ENCODE measurements at regions not wholly inside any gene's neighbourhood (a gene's known extent, or its start where the extent isn't known, plus 50 kb on each side); places are given as distances from the start of the nearest gene placed in this dataset.
"Not testable (repeated sequence)": the region's sequence is repeated elsewhere in the genome, so short reads cannot be mapped to it uniquely, and the experiment has no call there.

DNA sequence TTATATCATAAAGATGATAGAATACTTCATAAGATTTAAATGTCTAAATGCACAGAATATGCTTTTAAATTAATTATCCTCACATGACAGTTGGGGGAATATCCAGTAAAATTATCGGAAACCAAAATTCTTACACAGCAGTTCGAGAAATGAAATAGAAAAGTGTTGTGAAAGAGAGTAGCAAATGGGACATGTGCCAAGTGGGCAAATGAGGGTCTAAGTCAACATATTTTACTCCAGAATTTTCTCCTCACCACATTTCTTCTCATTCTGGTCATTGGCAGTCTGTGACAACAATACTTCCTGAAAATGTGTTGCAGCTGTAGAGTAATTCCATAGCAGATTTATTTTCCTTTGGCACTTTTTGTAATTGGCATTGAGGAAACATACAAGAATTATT is 945.2 kb upstream of the ADAMTS5 start:
- TF ChIP-seq, protein P1, sequence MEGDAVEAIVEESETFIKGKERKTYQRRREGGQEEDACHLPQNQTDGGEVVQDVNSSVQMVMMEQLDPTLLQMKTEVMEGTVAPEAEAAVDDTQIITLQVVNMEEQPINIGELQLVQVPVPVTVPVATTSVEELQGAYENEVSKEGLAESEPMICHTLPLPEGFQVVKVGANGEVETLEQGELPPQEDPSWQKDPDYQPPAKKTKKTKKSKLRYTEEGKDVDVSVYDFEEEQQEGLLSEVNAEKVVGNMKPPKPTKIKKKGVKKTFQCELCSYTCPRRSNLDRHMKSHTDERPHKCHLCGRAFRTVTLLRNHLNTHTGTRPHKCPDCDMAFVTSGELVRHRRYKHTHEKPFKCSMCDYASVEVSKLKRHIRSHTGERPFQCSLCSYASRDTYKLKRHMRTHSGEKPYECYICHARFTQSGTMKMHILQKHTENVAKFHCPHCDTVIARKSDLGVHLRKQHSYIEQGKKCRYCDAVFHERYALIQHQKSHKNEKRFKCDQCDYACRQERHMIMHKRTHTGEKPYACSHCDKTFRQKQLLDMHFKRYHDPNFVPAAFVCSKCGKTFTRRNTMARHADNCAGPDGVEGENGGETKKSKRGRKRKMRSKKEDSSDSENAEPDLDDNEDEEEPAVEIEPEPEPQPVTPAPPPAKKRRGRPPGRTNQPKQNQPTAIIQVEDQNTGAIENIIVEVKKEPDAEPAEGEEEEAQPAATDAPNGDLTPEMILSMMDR (IDR thresholded peaks at IDR 0.05): not testable (repeated sequence)
- not testable (repeated sequence) for TF ChIP-seq POLR2A, POLR2AphosphoS5 (IDR thresholded peaks at IDR 0.05)
